ENCODE measurements at regions not wholly inside any gene's neighbourhood (a gene's known extent, or its start where the extent isn't known, plus 50 kb on each side); places are given as distances from the start of the nearest gene placed in this dataset.

GRCh38 chrX:65596270-65597034, 61.9 kb upstream of the LAS1L start:
- Histone ChIP-seq H3K9me3 (ENCODE audit: control insufficient read depth, low read depth, low read length) (no peaks in the 10 kb centered on the region), H3K27me3 (ENCODE audit: control insufficient read depth, extremely low read depth, insufficient read depth, low read length) (no peaks in the 10 kb centered on the region), H3K9me1 (ENCODE audit: control insufficient read depth, extremely low read depth, insufficient read depth, low read length) (no peaks in the 10 kb centered on the region), H2AFZ (ENCODE audit: control insufficient read depth, low read length) (no peak overlapping the region), H3K4me1 (ENCODE audit: control insufficient read depth, extremely low read depth, insufficient read depth, low read length) (peaks cover 11% of the 10 kb centered on the region), H4K20me1 (ENCODE audit: control insufficient read depth, extremely low read depth, insufficient read depth, low read length) (no peaks in the 10 kb centered on the region), H3K79me2 (ENCODE audit: control insufficient read depth, insufficient read depth, low read length) (no peaks in the 10 kb centered on the region), H3K4me2 (ENCODE audit: control insufficient read depth, extremely low read depth, insufficient read depth, low read depth, low read length) (peak overlapping the region; percentile 56), H3K9ac (ENCODE audit: control insufficient read depth, extremely low read depth, insufficient read depth, low read length) (peak overlapping the region; percentile 49), H3K27ac (ENCODE audit: control insufficient read depth, insufficient read depth, low read length) (peak overlapping the region; percentile 78), H3K4me3 (ENCODE audit: control insufficient read depth in 2 of 3, extremely low read depth in 1 of 3, insufficient read depth in 2 of 3, low read depth in 1 of 3, low read length in 3 of 3) (no peak overlapping the region), H3K36me3 (ENCODE audit: control insufficient read depth in 2 of 2, extremely low read depth in 1 of 2, insufficient read depth in 2 of 2, low read length in 2 of 2) (no peaks in the 10 kb centered on the region)
- TF ChIP-seq, protein P1, sequence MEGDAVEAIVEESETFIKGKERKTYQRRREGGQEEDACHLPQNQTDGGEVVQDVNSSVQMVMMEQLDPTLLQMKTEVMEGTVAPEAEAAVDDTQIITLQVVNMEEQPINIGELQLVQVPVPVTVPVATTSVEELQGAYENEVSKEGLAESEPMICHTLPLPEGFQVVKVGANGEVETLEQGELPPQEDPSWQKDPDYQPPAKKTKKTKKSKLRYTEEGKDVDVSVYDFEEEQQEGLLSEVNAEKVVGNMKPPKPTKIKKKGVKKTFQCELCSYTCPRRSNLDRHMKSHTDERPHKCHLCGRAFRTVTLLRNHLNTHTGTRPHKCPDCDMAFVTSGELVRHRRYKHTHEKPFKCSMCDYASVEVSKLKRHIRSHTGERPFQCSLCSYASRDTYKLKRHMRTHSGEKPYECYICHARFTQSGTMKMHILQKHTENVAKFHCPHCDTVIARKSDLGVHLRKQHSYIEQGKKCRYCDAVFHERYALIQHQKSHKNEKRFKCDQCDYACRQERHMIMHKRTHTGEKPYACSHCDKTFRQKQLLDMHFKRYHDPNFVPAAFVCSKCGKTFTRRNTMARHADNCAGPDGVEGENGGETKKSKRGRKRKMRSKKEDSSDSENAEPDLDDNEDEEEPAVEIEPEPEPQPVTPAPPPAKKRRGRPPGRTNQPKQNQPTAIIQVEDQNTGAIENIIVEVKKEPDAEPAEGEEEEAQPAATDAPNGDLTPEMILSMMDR (optimal IDR thresholded peaks at IDR 0.05 in 1 of 3, IDR thresholded peaks at IDR 0.05 in 1 of 3, conservative IDR thresholded peaks at IDR 0.05 in 1 of 3; ENCODE audit: extremely low read depth in 1 of 3, insufficient read depth in 2 of 3, low read length in 3 of 3), result no peak
- no peak for TF ChIP-seq EZH2 (IDR thresholded peaks at IDR 0.05; ENCODE audit: low read length)
- peak; percentile 20 for FAIRE-seq
- no peak for DNase-seq (ENCODE audit: low read depth, low spot score)
- dilution Hi-C loops (cut with MboI; ENCODE audit: extremely low pct_ligation_motif_present, low sequenced_read_pairs), result no loop called here

GRCh38 chrX:65595460-65595876, 60.9 kb upstream of the LAS1L start:
- no peaks in the 10 kb centered on the region for H3K36me3 ChIP-seq (ENCODE audit: control insufficient read depth in 2 of 2, extremely low read depth in 1 of 2, insufficient read depth in 2 of 2, low read length in 2 of 2)
- peak overlapping the region; percentile 78 for H3K27ac ChIP-seq (ENCODE audit: control insufficient read depth, insufficient read depth, low read length)
- H4K20me1 ChIP-seq (ENCODE audit: control insufficient read depth, extremely low read depth, insufficient read depth, low read length), result no peaks in the 10 kb centered on the region
- H3K4me1 ChIP-seq (ENCODE audit: control insufficient read depth, extremely low read depth, insufficient read depth, low read length), result peaks cover 11% of the 10 kb centered on the region
- no peak overlapping the region for H3K4me3 ChIP-seq (ENCODE audit: control insufficient read depth in 2 of 3, extremely low read depth in 1 of 3, insufficient read depth in 2 of 3, low read depth in 1 of 3, low read length in 3 of 3)
- H3K9me1 ChIP-seq (ENCODE audit: control insufficient read depth, extremely low read depth, insufficient read depth, low read length), result no peaks in the 10 kb centered on the region
- H2AFZ ChIP-seq (ENCODE audit: control insufficient read depth, low read length), result no peak overlapping the region
- peak overlapping the region; percentile 56 for H3K4me2 ChIP-seq (ENCODE audit: control insufficient read depth, extremely low read depth, insufficient read depth, low read depth, low read length)
- H3K9me3 ChIP-seq (ENCODE audit: control insufficient read depth, low read depth, low read length), result no peaks in the 10 kb centered on the region
- no peak for TF ChIP-seq EZH2 (IDR thresholded peaks at IDR 0.05; ENCODE audit: low read length)
- TF ChIP-seq, protein P1 (optimal IDR thresholded peaks at IDR 0.05 in 1 of 3, IDR thresholded peaks at IDR 0.05 in 1 of 3, conservative IDR thresholded peaks at IDR 0.05 in 1 of 3; ENCODE audit: extremely low read depth in 1 of 3, insufficient read depth in 2 of 3, low read length in 3 of 3), result peak; percentile 91 to 99 (median 95)
- dilution Hi-C loops (cut with MboI; ENCODE audit: extremely low pct_ligation_motif_present, low sequenced_read_pairs), result no loop called here
- H3K9ac ChIP-seq (ENCODE audit: control insufficient read depth, extremely low read depth, insufficient read depth, low read length), result peak overlapping the region; percentile 49
- no peaks in the 10 kb centered on the region for H3K79me2 ChIP-seq (ENCODE audit: control insufficient read depth, insufficient read depth, low read length)
- H3K27me3 ChIP-seq (ENCODE audit: control insufficient read depth, extremely low read depth, insufficient read depth, low read length), result no peaks in the 10 kb centered on the region
- FAIRE-seq (peak; percentile 71), DNase-seq (ENCODE audit: low read depth, low spot score) (peak; percentile 88)
